ENCODE measurements at regions not wholly inside any gene's neighbourhood (a gene's known extent, or its start where the extent isn't known, plus 50 kb on each side); places are given as distances from the start of the nearest gene placed in this dataset.

DNA sequence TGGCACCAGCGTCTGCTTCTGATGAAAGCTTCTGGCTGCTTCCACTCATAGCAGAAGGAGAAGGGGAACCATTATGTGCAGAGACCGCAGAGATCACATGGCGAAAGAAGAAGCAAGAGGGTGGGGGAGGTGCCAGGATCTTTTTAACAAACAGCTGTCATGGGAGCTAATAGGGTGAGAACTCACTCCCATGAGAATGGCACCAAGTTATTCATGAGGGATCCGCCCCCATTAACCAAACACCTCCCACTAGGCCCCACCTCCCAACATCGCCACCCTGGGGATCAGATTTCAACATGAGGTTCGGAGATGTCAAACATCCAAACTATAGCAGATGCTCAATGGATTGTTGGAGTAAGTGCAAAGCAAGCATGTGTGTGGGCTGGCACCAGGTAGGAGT lies 125.8 kb upstream of the SLIT3 start:
- Histone ChIP-seq H4K20me1 (replicated peaks; ENCODE audit: control insufficient read depth, extremely low read depth, insufficient read depth, low read length) (no peaks in the 10 kb centered on the region), H3K27me3 (ENCODE audit: control insufficient read depth in 2 of 2, insufficient read depth in 2 of 2, low read length in 2 of 2) (no peaks in the 10 kb centered on the region), H3K4me2 (ENCODE audit: insufficient read depth, low read length) (no peak overlapping the region), H3K9ac (replicated peaks; ENCODE audit: extremely low read depth, insufficient read depth, low read length) (no peak overlapping the region), H3K4me1 (ENCODE audit: control insufficient read depth, extremely low read depth, insufficient read depth, low read length) (no peaks in the 10 kb centered on the region), H3K4me3 (replicated peaks in 1 of 3; ENCODE audit: insufficient read depth in 1 of 3, low read depth in 1 of 3, low read length in 3 of 3) (no peak overlapping the region), H3K9me1 (replicated peaks; ENCODE audit: control insufficient read depth, extremely low read depth, insufficient read depth, low read length) (no peaks in the 10 kb centered on the region), H3K9me3 (replicated peaks; ENCODE audit: control insufficient read depth, insufficient read depth, low read length) (no peaks in the 10 kb centered on the region), H3K27ac (ENCODE audit: insufficient read depth, low read depth, low read length) (no peak overlapping the region), H2AFZ (ENCODE audit: low read depth, low read length) (no peak overlapping the region), H3K36me3 (ENCODE audit: control insufficient read depth in 2 of 2, extremely low read depth in 1 of 2, insufficient read depth in 2 of 2, low read length in 2 of 2) (no peaks in the 10 kb centered on the region), H3K79me2 (ENCODE audit: control insufficient read depth, insufficient read depth, low read length) (no peaks in the 10 kb centered on the region)
- TF ChIP-seq GATA2 (IDR thresholded peaks at IDR 0.05; ENCODE audit: insufficient read depth, insufficient read length, low read depth, low read length) (no peak), POLR2AphosphoS5 (IDR thresholded peaks at IDR 0.05; ENCODE audit: insufficient read depth, low read depth, low read length) (no peak), POLR2A (IDR thresholded peaks at IDR 0.05; ENCODE audit: low read depth, low read length) (no peak), MAX (IDR thresholded peaks at IDR 0.05; ENCODE audit: insufficient read depth, insufficient read length) (no peak), FOS (IDR thresholded peaks at IDR 0.05; ENCODE audit: borderline replicate concordance, insufficient read depth, low read length) (no peak), MYC (IDR thresholded peaks at IDR 0.05; ENCODE audit: low read depth, low read length) (no peak), JUN (IDR thresholded peaks at IDR 0.05; ENCODE audit: borderline replicate concordance, insufficient read depth, insufficient read length, low read depth) (no peak), EZH2 (IDR thresholded peaks at IDR 0.05; ENCODE audit: borderline replicate concordance, low read depth, low read length, severe bottlenecking) (no peak)
- TF ChIP-seq, protein P1, sequence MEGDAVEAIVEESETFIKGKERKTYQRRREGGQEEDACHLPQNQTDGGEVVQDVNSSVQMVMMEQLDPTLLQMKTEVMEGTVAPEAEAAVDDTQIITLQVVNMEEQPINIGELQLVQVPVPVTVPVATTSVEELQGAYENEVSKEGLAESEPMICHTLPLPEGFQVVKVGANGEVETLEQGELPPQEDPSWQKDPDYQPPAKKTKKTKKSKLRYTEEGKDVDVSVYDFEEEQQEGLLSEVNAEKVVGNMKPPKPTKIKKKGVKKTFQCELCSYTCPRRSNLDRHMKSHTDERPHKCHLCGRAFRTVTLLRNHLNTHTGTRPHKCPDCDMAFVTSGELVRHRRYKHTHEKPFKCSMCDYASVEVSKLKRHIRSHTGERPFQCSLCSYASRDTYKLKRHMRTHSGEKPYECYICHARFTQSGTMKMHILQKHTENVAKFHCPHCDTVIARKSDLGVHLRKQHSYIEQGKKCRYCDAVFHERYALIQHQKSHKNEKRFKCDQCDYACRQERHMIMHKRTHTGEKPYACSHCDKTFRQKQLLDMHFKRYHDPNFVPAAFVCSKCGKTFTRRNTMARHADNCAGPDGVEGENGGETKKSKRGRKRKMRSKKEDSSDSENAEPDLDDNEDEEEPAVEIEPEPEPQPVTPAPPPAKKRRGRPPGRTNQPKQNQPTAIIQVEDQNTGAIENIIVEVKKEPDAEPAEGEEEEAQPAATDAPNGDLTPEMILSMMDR (IDR thresholded peaks at IDR 0.05; ENCODE audit: extremely low read depth in 1 of 2, insufficient read depth in 1 of 2, low read depth in 1 of 2, low read length in 2 of 2): no peak
- FAIRE-seq: no peak
- no peak for DNase-seq (ENCODE audit: low read depth, low spot score)
- dilution Hi-C loops (cut with MboI; ENCODE audit: extremely low pct_ligation_motif_present, low sequenced_read_pairs) (no loop called here), intact Hi-C loops (cut with micrococcal nuclease) (no loop called here)
- ChIA-PET POLR2A (no interaction called here), CTCF (no interaction called here)
- BruUV-seq (replicated peaks): no TSS peak

Data from endothelial cell of umbilical vein (primary cell).